HG02981 (cell line): ENCODE measurements at regions not wholly inside any gene's neighbourhood (a gene's known extent, or its start where the extent isn't known, plus 50 kb on each side); places are given as distances from the start of the nearest gene placed in this dataset.
"Not testable (repeated sequence)": the region's sequence is repeated elsewhere in the genome, so short reads cannot be mapped to it uniquely, and the experiment has no call there.

Experiments
- ATAC-seq: cut with Tn5 transposase; IDR thresholded peaks from one replicate; pipeline ENCODE4 v1.9.1; 2021; ENCODE audit warnings: mild to moderate bottlenecking, moderate library complexity; ENCODE audit not compliant: unreplicated experiment

- ATAC-seq, result no peak
Observed at GRCh38 chr3:94314218-94314883, 251.5 kb downstream of the NSUN3 start.

DNA sequence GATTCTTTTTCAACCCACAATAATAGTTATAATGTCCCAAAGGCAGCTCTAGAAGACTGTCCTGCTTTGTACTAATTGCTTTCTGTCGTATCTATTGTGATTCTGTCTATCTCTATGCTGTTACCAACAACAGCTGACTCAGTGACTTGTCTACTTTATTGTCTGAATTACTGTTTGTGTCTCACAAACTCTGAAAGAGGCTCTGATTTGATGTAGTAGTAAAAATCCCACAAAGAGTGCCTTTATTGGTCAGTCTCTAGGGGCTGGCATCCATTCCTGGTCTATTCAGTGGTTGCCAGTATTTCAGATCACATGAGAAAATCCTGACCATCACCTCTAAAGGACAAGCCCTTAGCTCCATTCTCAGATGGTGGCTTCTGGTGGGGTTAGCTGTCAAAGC, 254.2 kb downstream of the NSUN3 start:
- no peak for ATAC-seq

DNA sequence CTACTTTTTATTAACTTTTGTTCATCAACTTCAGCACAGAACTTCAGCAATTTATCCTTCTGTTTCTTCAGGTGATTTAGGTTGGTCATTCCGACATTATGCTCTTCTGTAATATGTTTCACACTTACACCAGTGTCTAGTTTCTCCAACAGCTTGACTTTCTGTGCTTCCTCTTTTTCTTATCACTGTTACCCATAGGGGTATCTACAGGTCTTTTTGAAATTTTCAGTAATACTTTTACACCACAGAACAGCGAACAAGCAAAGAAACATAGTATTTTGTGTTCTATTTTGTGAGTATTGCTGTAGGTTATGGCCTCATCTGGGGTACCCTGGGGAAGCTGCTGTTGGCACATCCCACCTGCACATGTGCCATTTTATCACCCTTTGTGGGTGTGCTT, 260.7 kb downstream of the NSUN3 start:
- ATAC-seq, result no peak

DNA sequence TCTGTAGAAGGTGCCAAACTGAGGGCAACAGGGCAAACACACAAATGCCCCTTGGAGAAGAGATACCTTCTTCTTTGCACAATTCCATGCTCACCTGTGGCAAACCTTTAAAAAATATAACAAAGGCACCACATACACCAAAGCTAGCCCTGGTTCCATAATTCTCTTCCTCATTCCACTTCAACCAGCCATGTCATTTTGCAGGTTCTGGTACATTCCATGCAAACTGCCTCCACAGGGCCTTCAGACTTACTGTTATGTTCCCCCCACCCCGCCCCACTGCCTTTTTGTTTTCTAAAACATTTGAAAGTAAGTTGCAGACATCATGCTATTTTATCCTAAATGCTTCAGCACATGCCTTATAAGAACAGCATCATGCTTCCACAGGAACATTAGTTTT, 269.0 kb downstream of the NSUN3 start:
- ATAC-seq, result no peak

DNA sequence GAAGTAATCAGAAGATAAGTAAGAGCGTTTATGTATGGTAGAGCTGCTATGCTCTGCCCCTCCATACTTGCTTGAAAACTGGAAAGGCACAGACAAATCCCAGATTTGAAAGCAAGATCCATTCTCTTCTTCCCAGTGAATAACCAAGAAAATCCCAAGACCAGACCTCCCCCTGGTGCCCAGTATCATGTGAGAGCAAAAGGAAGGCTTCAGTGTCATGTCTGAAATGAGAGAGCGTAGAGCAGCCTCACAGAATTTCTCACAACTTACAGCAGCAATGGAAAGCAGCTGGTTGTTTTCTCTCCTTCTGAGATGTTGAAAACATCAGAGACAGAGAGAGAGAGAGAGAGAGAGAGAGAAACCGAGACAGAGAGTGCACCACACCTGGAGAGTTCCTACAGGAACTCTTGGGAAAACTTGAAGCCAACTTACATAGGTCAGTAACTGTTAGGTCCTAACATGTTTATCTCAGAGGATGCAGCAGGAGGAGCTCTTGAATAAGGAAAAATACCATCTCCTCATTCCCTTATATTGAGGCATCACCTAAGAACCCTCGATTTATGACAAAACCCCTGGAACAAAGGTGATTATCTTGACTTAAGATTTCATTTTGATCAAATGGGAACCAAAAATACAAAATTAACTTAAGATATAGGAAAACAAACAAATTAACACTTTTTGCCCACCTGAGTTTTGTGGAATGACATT, 273.3 kb downstream of the NSUN3 start:
- ATAC-seq, result no peak

DNA sequence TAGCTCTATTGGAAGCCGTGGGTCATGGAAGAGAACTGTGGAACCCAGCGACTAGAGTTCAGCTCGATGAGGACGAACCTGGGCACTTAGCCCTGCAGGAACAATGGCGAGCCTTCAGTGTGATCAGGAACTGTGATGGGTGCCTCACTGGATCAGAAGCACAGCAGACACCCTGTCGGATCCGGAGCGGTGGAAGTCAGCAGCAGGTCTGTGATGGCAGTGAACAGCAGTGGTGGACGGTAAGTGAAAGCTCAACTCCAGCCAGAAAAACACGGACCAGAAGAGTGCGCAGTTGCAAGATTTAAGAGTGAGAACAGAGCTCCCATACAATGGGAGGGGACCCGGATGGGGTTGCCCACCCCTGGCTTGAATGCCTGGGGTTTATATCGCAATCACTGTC, 282.2 kb downstream of the NSUN3 start:
- ATAC-seq, result no peak

DNA sequence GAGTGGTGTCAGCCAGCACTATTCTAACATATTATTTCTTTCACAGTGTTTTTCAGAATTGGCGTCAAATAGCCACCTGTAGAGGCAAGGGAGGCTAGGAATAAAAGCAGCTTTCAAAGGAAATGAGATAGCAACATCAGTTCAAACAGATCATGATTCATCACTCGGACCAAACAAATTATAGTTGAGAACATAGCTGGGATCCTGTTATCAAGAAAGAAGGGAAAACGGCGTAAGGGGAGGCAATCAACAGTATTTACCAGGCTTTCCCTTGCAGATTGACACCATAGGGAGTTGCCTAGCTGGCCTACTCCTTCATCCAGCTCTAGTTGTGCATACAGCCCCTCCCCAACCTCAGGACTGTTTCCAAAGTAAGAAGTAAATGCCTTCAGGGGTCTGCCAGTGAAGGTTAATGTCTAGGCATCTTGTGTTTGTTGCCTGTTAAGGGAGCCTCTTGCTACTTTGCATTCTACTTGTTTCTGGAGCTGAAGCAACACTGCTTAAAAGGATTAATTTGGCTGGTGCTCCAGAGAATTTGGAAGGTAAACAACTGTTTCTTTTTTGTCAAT, 286.5 kb downstream of the NSUN3 start:
- ATAC-seq, result no peak

DNA sequence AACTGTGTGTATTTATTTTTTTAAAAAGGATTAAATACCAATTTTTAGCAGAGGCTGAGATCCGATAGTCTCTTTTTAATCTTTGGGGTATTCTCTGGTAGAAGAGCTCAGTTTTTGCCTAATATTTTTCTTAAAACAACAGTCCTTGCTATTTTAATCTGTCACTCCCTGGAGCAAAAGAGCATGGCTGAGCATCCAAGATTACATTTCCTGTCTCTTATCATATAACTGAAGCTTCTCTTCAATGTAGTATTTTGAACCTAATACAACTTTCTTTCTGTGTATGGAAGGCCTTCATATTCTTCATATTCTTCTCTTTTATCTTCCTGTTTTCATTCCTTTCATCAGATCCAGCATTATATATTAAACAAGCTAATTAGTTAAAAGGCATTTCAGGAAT, 293.7 kb downstream of the NSUN3 start:
- ATAC-seq, result no peak

DNA sequence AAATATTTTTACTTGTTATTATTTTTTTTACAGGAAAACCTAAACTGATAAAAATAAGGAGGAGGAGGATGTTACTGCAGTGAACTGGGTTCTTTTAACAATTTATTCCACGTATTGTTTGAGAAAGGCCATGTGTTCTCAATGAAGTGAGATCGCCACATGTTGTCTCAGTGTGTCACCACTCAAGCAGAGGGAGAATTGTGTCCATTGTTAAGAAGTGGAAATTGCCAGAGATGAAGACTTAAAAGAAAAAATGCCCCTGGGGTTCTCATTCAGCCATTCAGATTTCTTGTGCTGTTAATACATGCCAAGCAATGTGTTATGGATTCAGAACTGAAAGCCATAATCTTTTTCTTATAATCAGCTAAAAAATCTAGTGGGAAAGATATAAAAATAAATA, 297.1 kb downstream of the NSUN3 start:
- ATAC-seq, result no peak

- no peak for ATAC-seq
Observed at GRCh38 chr3:94360987-94361386, 298.1 kb downstream of the NSUN3 start.

DNA sequence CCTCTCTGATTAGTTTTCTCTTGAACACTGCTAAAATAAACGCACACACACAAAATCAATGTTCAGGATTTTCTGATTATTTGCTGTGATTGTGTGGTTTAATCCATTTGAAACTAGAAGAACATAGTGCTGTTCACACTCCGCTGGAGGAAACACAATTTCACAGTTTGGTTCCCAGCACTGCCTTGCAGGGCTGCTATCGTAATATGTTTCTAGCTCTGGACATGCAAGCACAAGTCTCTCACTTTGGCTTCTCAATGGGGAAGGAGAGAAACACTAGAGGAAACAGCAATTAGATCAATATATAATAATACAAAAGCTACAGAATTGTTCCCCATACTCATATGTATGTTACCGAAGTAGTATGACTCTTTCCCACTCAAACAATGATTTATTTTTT, 299.5 kb downstream of the NSUN3 start:
- ATAC-seq, result no peak

DNA sequence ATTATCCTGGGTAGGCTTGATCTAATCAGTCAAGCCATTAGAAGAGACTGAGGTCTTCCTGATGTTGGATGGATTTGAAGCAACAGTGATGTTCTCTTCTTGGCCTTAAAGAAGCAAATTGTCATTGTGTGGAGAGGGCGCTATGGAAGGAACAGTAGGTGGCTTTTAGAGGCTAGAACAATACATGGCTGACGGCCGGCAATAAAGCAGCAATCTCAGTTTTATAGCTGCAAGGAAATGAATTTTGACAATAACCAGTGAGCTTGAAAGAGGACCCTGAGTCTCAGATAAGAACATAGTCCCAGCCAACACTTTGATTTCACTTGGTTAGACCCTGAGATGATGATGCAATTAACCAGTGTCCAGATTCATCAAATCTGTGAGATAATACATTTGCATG, 302.1 kb downstream of the NSUN3 start:
- ATAC-seq, result no peak

DNA sequence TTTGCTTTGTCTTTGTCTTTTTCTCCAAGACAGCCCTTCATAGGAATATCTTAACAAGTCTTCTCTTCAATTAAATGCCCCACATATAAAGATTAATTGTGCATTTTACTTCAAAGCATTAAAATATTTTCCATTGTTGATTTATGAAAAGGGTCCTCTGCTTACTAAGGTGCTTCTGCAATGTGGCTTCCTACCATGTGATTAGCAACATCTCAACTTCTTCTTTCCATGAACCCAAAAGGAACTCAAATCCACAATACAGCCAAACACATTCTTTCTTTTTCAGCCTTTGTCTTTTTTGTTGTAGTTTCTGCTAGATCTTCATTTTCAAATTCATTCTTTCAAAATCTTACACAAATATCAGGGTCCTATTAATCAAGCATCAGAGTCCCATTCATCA, 309.2 kb downstream of the NSUN3 start:
- ATAC-seq, result no peak

DNA sequence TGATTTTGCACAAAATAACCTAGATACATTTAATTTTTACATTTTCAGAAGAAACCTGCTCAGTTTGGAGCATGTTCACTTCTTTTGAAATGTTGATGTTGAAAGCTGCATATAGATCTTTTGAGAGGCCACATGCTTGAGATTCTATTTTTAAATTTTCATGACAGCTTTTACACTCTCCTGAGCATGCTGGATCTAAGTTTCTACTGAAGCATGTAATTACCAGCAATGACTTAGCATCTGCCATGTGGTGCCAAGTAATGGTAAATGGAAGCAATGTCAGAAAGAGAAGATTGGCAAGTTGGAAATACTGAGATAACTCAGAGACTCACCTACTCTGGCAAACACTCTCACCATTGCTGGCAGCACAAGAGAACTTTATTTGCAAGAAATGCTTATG, 310.6 kb downstream of the NSUN3 start:
- no peak for ATAC-seq

DNA sequence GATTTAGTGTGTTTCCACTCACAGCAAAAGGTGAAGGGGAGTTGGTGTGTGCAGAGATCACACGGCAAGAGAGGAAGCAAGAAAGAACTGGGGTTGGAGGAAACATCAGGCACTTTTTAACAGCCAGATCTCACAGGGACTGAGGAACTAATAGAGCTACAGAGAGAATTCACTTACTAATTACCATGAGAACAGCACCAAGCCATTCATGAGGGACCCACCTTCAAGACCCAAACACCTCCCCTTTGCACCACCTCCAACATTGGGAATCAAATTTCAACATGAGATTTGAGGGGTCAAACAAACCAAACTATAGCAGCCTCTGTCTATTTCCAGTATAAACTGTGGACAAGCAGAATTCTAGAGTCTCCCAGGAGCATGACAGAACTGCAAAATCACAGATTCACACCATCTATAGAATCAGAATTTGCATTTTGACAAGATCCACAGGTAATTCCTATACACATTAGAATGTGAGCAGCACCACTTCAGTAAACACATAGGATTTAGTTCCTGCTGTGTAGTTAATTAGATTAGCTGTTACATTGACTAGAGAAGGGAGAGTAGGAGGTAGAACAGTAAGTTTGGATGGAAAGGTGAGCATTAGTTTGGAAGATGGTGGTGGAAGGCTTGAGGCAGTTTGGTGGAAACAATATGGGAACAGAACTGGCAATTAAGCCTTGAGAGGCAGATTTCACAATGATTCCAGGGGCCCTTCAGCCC, 311.7 kb downstream of the NSUN3 start:
- no peak for ATAC-seq

DNA sequence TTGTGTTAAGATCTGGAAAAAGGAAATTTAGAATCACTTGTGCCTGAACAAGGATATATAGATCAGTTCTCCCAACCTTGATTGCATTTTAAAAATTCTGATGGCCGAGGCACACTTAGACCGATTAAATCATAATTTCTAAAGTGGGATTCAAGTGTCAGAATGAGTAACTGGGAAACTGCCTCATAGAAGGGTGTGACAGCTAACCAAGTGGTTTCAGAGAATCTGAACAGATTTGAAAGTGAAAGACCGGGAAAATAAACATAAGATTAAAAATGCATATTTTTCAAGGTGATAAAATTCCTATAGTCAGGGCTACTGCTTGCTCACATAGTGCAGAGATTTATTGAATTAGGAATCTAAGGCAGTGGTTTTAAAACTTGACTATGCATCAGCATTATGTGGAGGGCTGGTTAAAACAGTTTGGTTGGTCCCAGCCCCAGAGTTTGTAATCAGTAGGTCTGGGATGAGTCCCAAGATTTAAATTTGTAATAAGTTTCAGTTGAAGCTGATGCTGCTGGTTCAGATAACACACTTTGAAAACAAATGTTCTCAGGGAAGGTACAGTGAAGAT, 314.3 kb downstream of the NSUN3 start:
- not testable (repeated sequence) for ATAC-seq

DNA sequence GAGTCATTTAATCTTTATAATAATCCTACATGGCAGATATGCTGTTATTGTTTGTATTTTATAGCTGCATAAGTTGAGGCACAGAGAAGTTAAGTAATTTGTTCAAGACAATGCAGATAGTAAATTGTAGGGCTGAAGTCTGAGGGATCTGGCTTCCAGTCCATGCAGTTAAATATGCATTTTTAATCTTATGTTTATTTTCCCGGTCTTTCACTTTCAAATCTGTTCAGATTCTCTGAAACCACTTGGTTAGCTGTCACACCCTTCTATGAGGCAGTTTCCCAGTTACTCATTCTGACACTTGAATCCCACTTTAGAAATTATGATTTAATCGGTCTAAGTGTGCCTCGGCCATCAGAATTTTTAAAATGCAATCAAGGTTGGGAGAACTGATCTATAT, 315.0 kb downstream of the NSUN3 start:
- not testable (repeated sequence) for ATAC-seq

- no peak for ATAC-seq
Observed at GRCh38 chr3:94378322-94378721, 315.5 kb downstream of the NSUN3 start.

GRCh38 chr3:94379264-94379663, 316.4 kb downstream of the NSUN3 start:
- no peak for ATAC-seq

DNA sequence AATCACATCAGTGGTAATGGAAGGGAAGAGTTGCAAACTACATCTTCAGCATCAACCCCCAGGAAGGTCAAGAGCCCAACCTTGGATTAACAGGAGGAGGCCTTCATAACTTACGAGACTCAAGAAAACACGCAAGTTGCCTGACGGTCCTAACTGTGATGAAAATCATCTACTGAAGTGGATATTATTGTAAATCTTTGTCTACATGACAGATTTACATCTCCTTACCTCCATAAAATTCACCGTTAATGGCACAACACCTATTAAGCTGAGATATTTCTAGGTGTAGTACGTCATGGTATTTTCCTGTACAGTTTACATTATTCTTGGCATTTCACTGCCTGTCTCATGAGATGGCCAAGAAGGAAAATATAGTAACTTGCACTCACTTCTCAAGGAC, 332.0 kb downstream of the NSUN3 start:
- ATAC-seq, result no peak

GRCh38 chr3:94395851-94396250, 333.0 kb downstream of the NSUN3 start:
- ATAC-seq, result no peak
